OCI-LY7 (cell line): ENCODE measurements at regions not wholly inside any gene's neighbourhood (a gene's known extent, or its start where the extent isn't known, plus 50 kb on each side); places are given as distances from the start of the nearest gene placed in this dataset.

Experiments used
- BruUV-seq: library from RNA; stranded (reverse); fragments of 400-500 nt; replicated peaks from 2 replicates; lab custom pipeline; 2021; lab: Mats Ljungman, UMichigan
- CTCF ChIA-PET: fragments of 300-600 bp; sonication (Branson Sonifier 250); formaldehyde crosslinking; loops from one replicate; lab custom pipeline; 2022; ENCODE audit warnings: antibody characterized with exemption; ENCODE audit not compliant: unreplicated experiment; lab: Charles Lee
- POLR2A ChIA-PET: fragments of 300-600 bp; sonication (Branson Sonifier 250); formaldehyde crosslinking; loops from one replicate; lab custom pipeline; 2022; ENCODE audit warnings: antibody characterized with exemption; lab: Charles Lee
- DNase-seq: peaks from one replicate; pipeline ENCODE4 v3.0.0-alpha.2; 2015; ENCODE audit warnings: low spot score
- H2AFZ ChIP-seq: fragments of 200-600 bp; sonication (generic), shearing (Covaris generic); 2 replicates; pipeline ENCODE4 v1.6.1; 2014; ENCODE audit warnings: mild to moderate bottlenecking, antibody characterized with exemption, low read length, moderate library complexity
- H3K27ac ChIP-seq: fragments of 200-600 bp; sonication (generic); 2 replicates; pipeline ENCODE4 v1.5.1; 2014; ENCODE audit warnings: mixed run types, low read depth, mild to moderate bottlenecking, moderate library complexity, low read length, inconsistent platforms; ENCODE audit not compliant: poor library complexity, severe bottlenecking
- H3K36me3 ChIP-seq: fragments of 200-600 bp; sonication (generic); 2 replicates; pipeline ENCODE4 v1.6.1; 2014; ENCODE audit warnings: mild to moderate bottlenecking, antibody characterized with exemption, low read length, moderate library complexity, mixed read lengths; ENCODE audit not compliant: insufficient read depth
- H3K4me1 ChIP-seq: fragments of 200-600 bp; sonication (generic); 2 replicates; pipeline ENCODE4 v1.5.1; 2014; ENCODE audit warnings: mild to moderate bottlenecking, low read length; ENCODE audit not compliant: insufficient read depth, poor library complexity, severe bottlenecking
- H3K4me2 ChIP-seq: fragments of 200-600 bp; sonication (generic); 2 replicates; pipeline ENCODE4 v1.6.1; 2014; ENCODE audit warnings: mild to moderate bottlenecking, low read length
- H3K4me3 ChIP-seq: fragments of 200-600 bp; sonication (generic); 2 replicates; pipeline ENCODE4 v1.5.1; 2014; ENCODE audit warnings: mild to moderate bottlenecking, low read depth, low read length; ENCODE audit not compliant: poor library complexity, severe bottlenecking
- H3K79me2 ChIP-seq: fragments of 200-600 bp; sonication (generic); 2 replicates; pipeline ENCODE4 v1.6.1; 2016; ENCODE audit warnings: low read depth, mild to moderate bottlenecking, low read length, moderate library complexity, mixed read lengths; ENCODE audit not compliant: insufficient read depth
- H3K9me2 ChIP-seq: fragments of 200-600 bp; sonication (generic); 2 replicates; pipeline ENCODE4 v1.6.1; 2016; ENCODE audit warnings: mild to moderate bottlenecking, low read length, mixed read lengths; ENCODE audit not compliant: insufficient read depth
- H3K9me3 ChIP-seq: fragments of 200-600 bp; sonication (generic); 2 replicates; pipeline ENCODE4 v1.6.1; 2014; ENCODE audit warnings: mild to moderate bottlenecking, mixed run types, low read length, mixed read lengths
- H4K20me1 ChIP-seq: fragments of 200-600 bp; sonication (generic); 2 replicates; pipeline ENCODE4 v1.6.1; 2014; ENCODE audit warnings: mild to moderate bottlenecking, antibody characterized with exemption, low read length, moderate library complexity, mixed read lengths; ENCODE audit not compliant: insufficient read depth
- EZH2phosphoT487 ChIP-seq: fragments of 200-600 bp; sonication (generic); IDR thresholded peaks from 2 replicates; pipeline ENCODE4 v1.6.1; 2018; ENCODE audit warnings: low read depth, borderline replicate concordance, mild to moderate bottlenecking, mixed run types, antibody characterized with exemption, low read length, moderate library complexity, mixed read lengths
- intact Hi-C: fragments of 100-400 bp; cut with micrococcal nuclease; formaldehyde crosslinking; loops from one replicate; pipeline ENCODE4 v1.10.0; 2022; ENCODE audit not compliant: unreplicated experiment
- TF ChIP-seq, protein P1 (sequence below): fragments of 200-600 bp; sonication (generic); conservative IDR thresholded peaks from 2 replicates; pipeline ENCODE4 v1.5.1; 2014; ENCODE audit warnings: mild to moderate bottlenecking, antibody characterized with exemption, low read length, moderate library complexity, mixed read lengths

DNA sequence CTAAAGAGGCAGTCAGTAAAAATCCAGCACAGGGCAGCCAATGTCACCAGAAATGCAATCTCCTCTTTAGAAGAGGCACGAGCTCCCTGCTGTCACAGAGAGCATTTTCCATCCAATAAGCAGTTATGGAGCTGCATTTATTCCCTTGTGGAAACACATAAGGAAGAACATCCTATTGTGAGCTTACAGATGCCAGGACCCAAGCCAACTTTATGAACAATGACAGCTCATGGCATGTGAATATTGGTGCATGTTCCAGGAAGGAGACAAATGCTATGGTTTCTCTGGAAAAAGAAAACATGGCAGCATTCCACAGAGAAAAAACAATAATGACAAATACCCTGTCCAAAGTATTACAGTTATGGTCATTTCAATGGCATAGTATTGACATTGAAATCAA, 955.6 kb downstream of the UQCRFS1 start:
- intact Hi-C loops: no loop called here
- ChIA-PET CTCF (no interaction called here), POLR2A (no interaction called here)
- no peaks in the 10 kb centered on the region for H3K36me3 ChIP-seq
- DNase-seq: no peak
- H4K20me1 ChIP-seq: no peaks in the 10 kb centered on the region
- BruUV-seq: no TSS peak
- H3K4me1 ChIP-seq: no peaks in the 10 kb centered on the region
- H3K9me3 ChIP-seq: no peaks in the 10 kb centered on the region
- H3K4me3 ChIP-seq: no peak overlapping the region
- H2AFZ ChIP-seq: no peak overlapping the region
- no peaks in the 10 kb centered on the region for H3K79me2 ChIP-seq
- TF ChIP-seq, protein P1, sequence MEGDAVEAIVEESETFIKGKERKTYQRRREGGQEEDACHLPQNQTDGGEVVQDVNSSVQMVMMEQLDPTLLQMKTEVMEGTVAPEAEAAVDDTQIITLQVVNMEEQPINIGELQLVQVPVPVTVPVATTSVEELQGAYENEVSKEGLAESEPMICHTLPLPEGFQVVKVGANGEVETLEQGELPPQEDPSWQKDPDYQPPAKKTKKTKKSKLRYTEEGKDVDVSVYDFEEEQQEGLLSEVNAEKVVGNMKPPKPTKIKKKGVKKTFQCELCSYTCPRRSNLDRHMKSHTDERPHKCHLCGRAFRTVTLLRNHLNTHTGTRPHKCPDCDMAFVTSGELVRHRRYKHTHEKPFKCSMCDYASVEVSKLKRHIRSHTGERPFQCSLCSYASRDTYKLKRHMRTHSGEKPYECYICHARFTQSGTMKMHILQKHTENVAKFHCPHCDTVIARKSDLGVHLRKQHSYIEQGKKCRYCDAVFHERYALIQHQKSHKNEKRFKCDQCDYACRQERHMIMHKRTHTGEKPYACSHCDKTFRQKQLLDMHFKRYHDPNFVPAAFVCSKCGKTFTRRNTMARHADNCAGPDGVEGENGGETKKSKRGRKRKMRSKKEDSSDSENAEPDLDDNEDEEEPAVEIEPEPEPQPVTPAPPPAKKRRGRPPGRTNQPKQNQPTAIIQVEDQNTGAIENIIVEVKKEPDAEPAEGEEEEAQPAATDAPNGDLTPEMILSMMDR: no peak
- TF ChIP-seq EZH2phosphoT487: no peak
- H3K4me2 ChIP-seq: no peak overlapping the region
- no peak overlapping the region for H3K27ac ChIP-seq
- no peaks in the 10 kb centered on the region for H3K9me2 ChIP-seq

DNA sequence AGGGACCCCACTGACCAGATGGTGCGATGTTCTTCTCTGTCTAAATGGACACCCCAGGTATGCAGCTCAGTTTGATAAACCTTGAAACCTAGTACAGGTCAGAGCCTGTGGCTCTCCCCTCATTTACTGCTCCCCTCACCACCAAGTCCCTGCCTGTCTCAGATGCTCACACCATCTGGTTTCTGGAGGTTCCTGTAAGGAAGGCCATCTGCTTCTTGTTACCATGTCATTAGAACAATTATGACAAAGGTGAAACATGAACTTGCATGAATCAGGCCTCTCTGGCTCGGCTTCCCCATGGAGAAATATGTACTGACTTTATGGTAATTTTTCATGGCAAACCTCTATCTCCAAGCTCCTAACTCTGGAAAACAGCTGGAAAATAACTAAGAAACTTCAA, 965.7 kb downstream of the UQCRFS1 start:
- Histone ChIP-seq H3K36me3 (no peaks in the 10 kb centered on the region), H3K4me1 (no peaks in the 10 kb centered on the region), H4K20me1 (no peaks in the 10 kb centered on the region), H3K4me3 (no peak overlapping the region), H3K27ac (no peak overlapping the region), H2AFZ (no peak overlapping the region), H3K79me2 (no peaks in the 10 kb centered on the region), H3K9me3 (no peaks in the 10 kb centered on the region), H3K9me2 (no peaks in the 10 kb centered on the region), H3K4me2 (no peak overlapping the region)
- no peak for DNase-seq
- ChIA-PET POLR2A (no interaction called here), CTCF (no interaction called here)
- no TSS peak for BruUV-seq
- TF ChIP-seq, protein P1: no peak
- TF ChIP-seq EZH2phosphoT487: no peak
- intact Hi-C loops: loop anchor here (10.0 kb wide), 1 partner anchor 218 kb away; no protein-coding TSS in a partner anchor

DNA sequence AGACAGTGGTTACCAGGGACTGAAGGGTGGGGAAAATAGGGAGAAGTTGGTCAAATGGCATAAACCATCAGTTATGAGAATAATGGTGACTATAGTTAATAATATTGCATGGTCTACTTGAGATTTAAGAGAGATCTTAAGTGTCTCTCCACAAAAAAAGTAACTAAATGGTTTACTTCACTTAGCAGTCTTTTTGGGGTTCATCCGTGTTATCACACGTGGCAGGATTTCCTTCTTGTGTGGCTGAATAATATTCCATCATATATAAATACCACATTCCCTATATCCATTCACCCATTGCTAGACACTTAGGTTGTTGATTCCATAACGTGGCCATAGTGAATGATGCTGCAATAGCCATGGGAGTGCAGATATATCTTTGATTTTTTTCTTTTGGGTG, 967.0 kb downstream of the UQCRFS1 start:
- Histone ChIP-seq H3K9me3 (no peaks in the 10 kb centered on the region), H3K36me3 (no peaks in the 10 kb centered on the region), H3K4me1 (no peaks in the 10 kb centered on the region), H3K9me2 (no peaks in the 10 kb centered on the region), H3K4me2 (no peak overlapping the region), H3K79me2 (no peaks in the 10 kb centered on the region), H3K27ac (no peak overlapping the region), H3K4me3 (no peak overlapping the region), H2AFZ (no peak overlapping the region), H4K20me1 (no peaks in the 10 kb centered on the region)
- TF ChIP-seq EZH2phosphoT487: no peak
- TF ChIP-seq, protein P1: no peak
- intact Hi-C loops: loop anchor here (10.0 kb wide), 1 partner anchor 219 kb away; no protein-coding TSS in a partner anchor
- ChIA-PET CTCF (no interaction called here), POLR2A (no interaction called here)
- no TSS peak for BruUV-seq
- DNase-seq: no peak
